Trophoblast cell (in vitro differentiated cells and primary cell): ENCODE measurements at regions not wholly inside any gene's neighbourhood (a gene's known extent, or its start where the extent isn't known, plus 50 kb on each side); places are given as distances from the start of the nearest gene placed in this dataset.

Experiments used
- DNase-seq, 2 donors: peaks; one replicate each; pipeline ENCODE4 v3.0.0-alpha.2; 2016
- H2AFZ ChIP-seq: 2 replicates; pipeline ENCODE4 v1.6.1; 2013; ENCODE audit warnings: low read length, moderate library complexity, mild to moderate bottlenecking; ENCODE audit not compliant: insufficient read depth, poor library complexity
- H2AK5ac ChIP-seq: 2 replicates; pipeline ENCODE4 v1.6.1; 2013; ENCODE audit warnings: mild to moderate bottlenecking, low read length
- H2BK120ac ChIP-seq: 2 replicates; pipeline ENCODE4 v1.6.1; 2013; ENCODE audit warnings: low read length, mild to moderate bottlenecking, moderate library complexity; ENCODE audit not compliant: insufficient read depth, poor library complexity
- H2BK12ac ChIP-seq: 2 replicates; pipeline ENCODE4 v1.6.1; 2013; ENCODE audit warnings: mild to moderate bottlenecking, low read length, moderate library complexity
- H2BK5ac ChIP-seq: 2 replicates; pipeline ENCODE4 v1.6.1; 2013; ENCODE audit warnings: low read length, low read depth, moderate library complexity, mild to moderate bottlenecking; ENCODE audit not compliant: poor library complexity
- H3K14ac ChIP-seq: 2 replicates; pipeline ENCODE4 v1.6.1; 2013; ENCODE audit warnings: mild to moderate bottlenecking, low read length
- H3K18ac ChIP-seq: 2 replicates; pipeline ENCODE4 v1.6.1; 2013; ENCODE audit warnings: mild to moderate bottlenecking, low read length
- H3K23ac ChIP-seq: 2 replicates; pipeline ENCODE4 v1.6.1; 2013; ENCODE audit warnings: low read length
- H3K27ac ChIP-seq: 2 replicates; pipeline ENCODE4 v1.5.1; 2013; ENCODE audit warnings: low read depth, mild to moderate bottlenecking, inconsistent platforms, low read length, moderate library complexity
- H3K27me3 ChIP-seq: 2 replicates; pipeline ENCODE4 v1.6.1; 2013; ENCODE audit warnings: inconsistent platforms, mild to moderate bottlenecking, low read length, moderate library complexity; ENCODE audit not compliant: insufficient read depth
- H3K36me3 ChIP-seq, 2 experiments: 1 replicate in 1 of 2; 2 replicates in 1 of 2; pipeline ENCODE4 v1.6.1; 2013; ENCODE audit warnings: low read length in 2 of 2, mild to moderate bottlenecking in 2 of 2, moderate library complexity in 1 of 2; ENCODE audit not compliant: insufficient read depth in 2 of 2, control insufficient read depth in 1 of 2
- H3K4ac ChIP-seq: 2 replicates; pipeline ENCODE4 v1.6.1; 2013; ENCODE audit warnings: low read depth, mild to moderate bottlenecking, low read length, moderate library complexity
- H3K4me1 ChIP-seq, 2 experiments: 1 replicate in 1 of 2; 2 replicates in 1 of 2; pipeline ENCODE4 v1.6.1; 2013; ENCODE audit warnings: low read length in 2 of 2, mild to moderate bottlenecking in 2 of 2, moderate library complexity in 1 of 2; ENCODE audit not compliant: insufficient read depth in 2 of 2, control insufficient read depth in 1 of 2
- H3K4me2 ChIP-seq: 2 replicates; pipeline ENCODE4 v1.6.1; 2013; ENCODE audit warnings: inconsistent platforms, mild to moderate bottlenecking, low read length, moderate library complexity
- H3K4me3 ChIP-seq: 2 replicates; pipeline ENCODE4 v1.5.1; 2013; ENCODE audit warnings: mild to moderate bottlenecking, low read depth, low read length, inconsistent platforms
- H3K79me1 ChIP-seq: one replicate; pipeline ENCODE4 v1.6.1; 2013; ENCODE audit warnings: low read length
- H3K79me2 ChIP-seq: 2 replicates; pipeline ENCODE4 v1.6.1; 2013; ENCODE audit warnings: low read length, mild to moderate bottlenecking; ENCODE audit not compliant: control insufficient read depth, insufficient read depth, poor library complexity
- H3K9ac ChIP-seq: 2 replicates; pipeline ENCODE4 v1.6.1; 2013; ENCODE audit warnings: mild to moderate bottlenecking, low read length
- H3K9me3 ChIP-seq: 2 replicates; pipeline ENCODE4 v1.6.1; 2013; ENCODE audit warnings: low read depth, mild to moderate bottlenecking, control low read depth, inconsistent platforms, low read length; ENCODE audit not compliant: insufficient read depth
- H4K12ac ChIP-seq: 2 replicates; pipeline ENCODE4 v1.6.1; 2013; ENCODE audit warnings: low read depth, mild to moderate bottlenecking, low read length, moderate library complexity
- H4K8ac ChIP-seq: 2 replicates; pipeline ENCODE4 v1.6.1; 2013; ENCODE audit warnings: low read depth, mild to moderate bottlenecking, low read length, moderate library complexity
- H4K91ac ChIP-seq: one replicate; pipeline ENCODE4 v1.6.1; 2013; ENCODE audit warnings: low read depth, mild to moderate bottlenecking, low read length, moderate library complexity
- WGBS: extraction: QIAGEN DNeasy Blood & Tissue Kit; methylation state at CpG from one replicate; pipeline ENCODE4 v1.1.7; 2013; ENCODE audit warnings: missing lambda C conversion rate; ENCODE audit not compliant: insufficient read length, insufficient coverage; ENCODE audit errors: extremely low coverage; 5-methylcytosine and 5-hydroxymethylcytosine counted together

- H3K9me3 ChIP-seq: no peaks in the 10 kb centered on the region
- no peak overlapping the region for H2AK5ac ChIP-seq
- H3K79me1 ChIP-seq: no peaks in the 10 kb centered on the region
- H3K27ac ChIP-seq: no peak overlapping the region
- no peak overlapping the region for H3K4me2 ChIP-seq
- no peak overlapping the region for H4K91ac ChIP-seq
- H3K23ac ChIP-seq: no peak overlapping the region
- no peaks in the 10 kb centered on the region for H3K36me3 ChIP-seq
- no peak overlapping the region for H2BK5ac ChIP-seq
- no peaks in the 10 kb centered on the region for H3K4me1 ChIP-seq
- no CpG with 5 or more reads among the region's 2 CpGs for WGBS
- no peak overlapping the region for H4K12ac ChIP-seq
- DNase-seq: no peak
- no peak overlapping the region for H3K4ac ChIP-seq
- H4K8ac ChIP-seq: no peak overlapping the region
- no peak overlapping the region for H3K18ac ChIP-seq
- H3K27me3 ChIP-seq: no peaks in the 10 kb centered on the region
- H2BK120ac ChIP-seq: no peak overlapping the region
- no peak overlapping the region for H2BK12ac ChIP-seq
- no peaks in the 10 kb centered on the region for H3K79me2 ChIP-seq
- H3K14ac ChIP-seq: no peak overlapping the region
- H3K4me3 ChIP-seq: no peak overlapping the region
- no peak overlapping the region for H3K9ac ChIP-seq
- H2AFZ ChIP-seq: no peak overlapping the region
Measured at GRCh38 chr14:22476887-22477286, 112.1 kb downstream of the DAD1 start.

- H3K36me3 ChIP-seq: no peaks in the 10 kb centered on the region
- H3K18ac ChIP-seq: no peak overlapping the region
- no peak overlapping the region for H3K23ac ChIP-seq
- no peak overlapping the region for H3K4me3 ChIP-seq
- no CpG with 5 or more reads among the region's 5 CpGs for WGBS
- H2BK120ac ChIP-seq: no peak overlapping the region
- H3K79me2 ChIP-seq: no peaks in the 10 kb centered on the region
- DNase-seq: no peak
- H2AFZ ChIP-seq: no peak overlapping the region
- no peaks in the 10 kb centered on the region for H3K4me1 ChIP-seq
- no peak overlapping the region for H3K4me2 ChIP-seq
- no peak overlapping the region for H3K27ac ChIP-seq
- H3K14ac ChIP-seq: no peak overlapping the region
- no peak overlapping the region for H3K4ac ChIP-seq
- no peak overlapping the region for H2AK5ac ChIP-seq
- H4K8ac ChIP-seq: no peak overlapping the region
- no peaks in the 10 kb centered on the region for H3K9me3 ChIP-seq
- no peak overlapping the region for H3K9ac ChIP-seq
- no peaks in the 10 kb centered on the region for H3K27me3 ChIP-seq
- no peak overlapping the region for H2BK5ac ChIP-seq
- no peak overlapping the region for H4K12ac ChIP-seq
- no peak overlapping the region for H2BK12ac ChIP-seq
- H3K79me1 ChIP-seq: no peaks in the 10 kb centered on the region
- no peak overlapping the region for H4K91ac ChIP-seq
Measured at GRCh38 chr14:22476005-22476751, 112.8 kb downstream of the DAD1 start.

GRCh38 chr14:22475381-22475780 lies 113.6 kb downstream of the DAD1 start:
- no peak overlapping the region for H2AK5ac ChIP-seq
- no peak overlapping the region for H4K91ac ChIP-seq
- H3K27ac ChIP-seq: no peak overlapping the region
- no peak overlapping the region for H3K18ac ChIP-seq
- H3K23ac ChIP-seq: no peak overlapping the region
- H3K36me3 ChIP-seq: no peaks in the 10 kb centered on the region
- no CpG with 5 or more reads among the region's 6 CpGs for WGBS
- H3K79me1 ChIP-seq: no peaks in the 10 kb centered on the region
- H3K27me3 ChIP-seq: no peaks in the 10 kb centered on the region
- no peak overlapping the region for H4K8ac ChIP-seq
- no peak for DNase-seq
- no peak overlapping the region for H2BK5ac ChIP-seq
- no peaks in the 10 kb centered on the region for H3K4me1 ChIP-seq
- H3K4ac ChIP-seq: no peak overlapping the region
- no peaks in the 10 kb centered on the region for H3K79me2 ChIP-seq
- no peak overlapping the region for H3K4me2 ChIP-seq
- H4K12ac ChIP-seq: no peak overlapping the region
- no peak overlapping the region for H2AFZ ChIP-seq
- no peak overlapping the region for H3K14ac ChIP-seq
- H3K9me3 ChIP-seq: no peaks in the 10 kb centered on the region
- no peak overlapping the region for H2BK120ac ChIP-seq
- H3K9ac ChIP-seq: no peak overlapping the region
- H3K4me3 ChIP-seq: no peak overlapping the region
- H2BK12ac ChIP-seq: no peak overlapping the region

GRCh38 chr14:22474730-22475351 lies 114.2 kb downstream of the DAD1 start:
- no CpG with 5 or more reads among the region's 4 CpGs for WGBS
- Histone ChIP-seq H3K27ac (no peak overlapping the region), H3K36me3 (no peaks in the 10 kb centered on the region), H4K91ac (no peak overlapping the region), H3K9ac (no peak overlapping the region), H3K4me2 (no peak overlapping the region), H4K12ac (no peak overlapping the region), H2BK12ac (no peak overlapping the region), H4K8ac (no peak overlapping the region), H2AFZ (no peak overlapping the region), H3K4ac (no peak overlapping the region), H3K27me3 (no peaks in the 10 kb centered on the region), H3K14ac (no peak overlapping the region), H3K4me1 (no peaks in the 10 kb centered on the region), H2AK5ac (no peak overlapping the region), H3K23ac (no peak overlapping the region), H3K79me2 (no peaks in the 10 kb centered on the region), H2BK5ac (no peak overlapping the region), H3K4me3 (no peak overlapping the region), H2BK120ac (no peak overlapping the region), H3K79me1 (no peaks in the 10 kb centered on the region), H3K9me3 (no peaks in the 10 kb centered on the region), H3K18ac (no peak overlapping the region)
- DNase-seq: no peak
